GM18868 (cell line): ENCODE measurements at regions not wholly inside any gene's neighbourhood (a gene's known extent, or its start where the extent isn't known, plus 50 kb on each side); places are given as distances from the start of the nearest gene placed in this dataset.
A peak's percentile ranks its signal among the peaks of the same experiment; 100 is the strongest.

Source experiments
- ATAC-seq: cut with Tn5 transposase; IDR thresholded peaks from one replicate; pipeline ENCODE4 v1.9.1; 2021; ENCODE audit warnings: mild to moderate bottlenecking, moderate library complexity; ENCODE audit not compliant: unreplicated experiment

- ATAC-seq: no peak
These were observed 293.4 kb upstream of the GBE1 start for GRCh38 chr3:82054849-82055248.

GRCh38 chr3:82053236-82053635, 291.8 kb upstream of the GBE1 start:
- no peak for ATAC-seq

GRCh38 chr3:82050382-82050781, 288.9 kb upstream of the GBE1 start:
- ATAC-seq: no peak

GRCh38 chr3:82048711-82049110, 287.3 kb upstream of the GBE1 start:
- ATAC-seq: no peak

- no peak for ATAC-seq
These were observed 283.7 kb upstream of the GBE1 start for GRCh38 chr3:82044930-82045705.

GRCh38 chr3:82038556-82038955, 277.1 kb upstream of the GBE1 start:
- ATAC-seq: peak; percentile 49

- no peak for ATAC-seq
These were observed 271.7 kb upstream of the GBE1 start for GRCh38 chr3:82033186-82033585.

- no peak for ATAC-seq
These were observed 270.2 kb upstream of the GBE1 start for GRCh38 chr3:82031596-82031995.

- no peak for ATAC-seq
These were observed 269.5 kb upstream of the GBE1 start for GRCh38 chr3:82030916-82031315.

GRCh38 chr3:82022836-82023235, 261.4 kb upstream of the GBE1 start:
- ATAC-seq: no peak

- no peak for ATAC-seq
These were observed 258.8 kb upstream of the GBE1 start for GRCh38 chr3:82020282-82020681.

GRCh38 chr3:82015241-82015640, 253.8 kb upstream of the GBE1 start:
- ATAC-seq: no peak

- ATAC-seq: no peak
These were observed 251.3 kb upstream of the GBE1 start for GRCh38 chr3:82012775-82013174.

GRCh38 chr3:82011336-82011735, 249.9 kb upstream of the GBE1 start:
- ATAC-seq: no peak

- no peak for ATAC-seq
These were observed 243.8 kb upstream of the GBE1 start for GRCh38 chr3:82005266-82005665.

- no peak for ATAC-seq
These were observed 242.8 kb upstream of the GBE1 start for GRCh38 chr3:82004266-82004665.

- peak; percentile 51 for ATAC-seq
These were observed 241.7 kb upstream of the GBE1 start for GRCh38 chr3:82002986-82003642.

GRCh38 chr3:82002491-82002890, 241.0 kb upstream of the GBE1 start:
- no peak for ATAC-seq

- ATAC-seq: peak; percentile 43
These were observed 240.0 kb upstream of the GBE1 start for GRCh38 chr3:82001276-82001923.

GRCh38 chr3:82000773-82001172, 239.3 kb upstream of the GBE1 start:
- ATAC-seq: no peak

- no peak for ATAC-seq
These were observed 238.9 kb upstream of the GBE1 start for GRCh38 chr3:82000350-82000749.

GRCh38 chr3:81998907-81999306, 237.5 kb upstream of the GBE1 start:
- no peak for ATAC-seq
